BLaER1 (cell line): ENCODE measurements at regions not wholly inside any gene's neighbourhood (a gene's known extent, or its start where the extent isn't known, plus 50 kb on each side); places are given as distances from the start of the nearest gene placed in this dataset.

Experiments
- H3K27ac ChIP-seq: shearing (Covaris generic); formaldehyde crosslinking; 2 replicates; pipeline ENCODE4 v1.8.1; 2022
- H3K27me3 ChIP-seq: shearing (Covaris generic); formaldehyde crosslinking; 2 replicates; pipeline ENCODE4 v1.8.1; 2022
- H3K36me3 ChIP-seq: shearing (Covaris generic); formaldehyde crosslinking; 2 replicates; pipeline ENCODE4 v1.8.1; 2022
- H3K4me1 ChIP-seq: shearing (Covaris generic); formaldehyde crosslinking; 2 replicates; pipeline ENCODE4 v1.8.1; 2022
- H3K4me2 ChIP-seq: shearing (Covaris generic); formaldehyde crosslinking; 2 replicates; pipeline ENCODE4 v1.8.1; 2022
- H3K4me3 ChIP-seq: shearing (Covaris generic); formaldehyde crosslinking; 2 replicates; pipeline ENCODE4 v1.8.1; 2022
- H3K9ac ChIP-seq: shearing (Covaris generic); formaldehyde crosslinking; 2 replicates; pipeline ENCODE4 v1.8.1; 2022
- H3K9me3 ChIP-seq: shearing (Covaris generic); formaldehyde crosslinking; 2 replicates; pipeline ENCODE4 v1.8.1; 2022
- H4K20me1 ChIP-seq: shearing (Covaris generic); formaldehyde crosslinking; 2 replicates; pipeline ENCODE4 v1.8.1; 2022
- Cebpa-rat ChIP-seq: shearing (Covaris generic); IDR thresholded peaks from 2 replicates; pipeline ENCODE4 v1.8.1; 2022

DNA sequence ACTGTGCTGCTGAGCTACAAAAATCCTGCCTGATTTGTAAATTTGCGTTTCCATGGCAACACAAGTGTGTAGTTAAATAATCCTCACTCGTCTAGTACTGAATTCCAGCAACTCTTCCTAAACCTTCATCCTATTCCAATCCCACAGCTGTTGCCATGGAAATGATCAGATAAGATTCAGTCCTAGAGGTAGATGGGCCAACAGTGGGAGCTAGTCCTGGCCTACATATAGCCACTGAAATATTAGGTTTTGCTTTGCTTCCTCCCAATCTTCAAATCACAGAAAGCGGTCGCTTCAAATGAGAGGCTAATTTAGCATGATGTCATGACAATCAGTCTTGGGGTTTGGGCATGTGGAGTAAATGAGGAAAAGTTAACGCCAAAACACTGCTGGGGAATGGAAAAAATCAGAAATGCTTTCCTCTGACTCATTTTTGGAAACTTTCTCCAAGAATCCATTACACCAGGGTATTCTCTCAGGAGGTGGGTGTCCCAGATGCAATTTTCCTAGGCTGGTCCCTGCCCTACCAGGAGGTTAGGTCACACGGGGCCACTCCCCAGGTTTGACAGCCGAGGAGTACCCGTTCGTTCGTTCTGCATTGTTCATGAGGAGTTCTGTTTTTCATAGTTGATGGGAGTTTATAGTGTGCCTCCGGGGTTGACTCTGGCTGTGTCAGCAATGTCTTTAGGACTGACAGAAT lies 159.2 kb upstream of the SLCO3A1 start:
- no peak overlapping the region for H3K27ac ChIP-seq

DNA sequence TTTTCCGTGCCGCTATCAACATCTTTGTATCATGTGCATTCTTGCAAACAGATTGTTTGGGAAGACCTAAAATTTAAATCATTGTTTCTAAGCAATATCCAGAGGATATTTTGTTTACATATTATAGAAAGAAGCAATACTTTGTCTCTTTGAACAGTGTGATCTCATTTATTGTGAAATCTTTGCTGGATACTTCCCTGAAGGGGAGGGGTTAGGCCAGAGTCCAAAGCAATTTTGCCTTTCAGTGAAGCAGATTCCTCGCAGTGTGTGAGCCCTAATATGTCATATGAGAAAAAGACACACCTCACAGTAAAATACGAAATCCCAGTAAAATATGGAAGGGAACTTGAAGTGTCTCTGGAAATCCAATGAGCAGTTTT lies 158.7 kb upstream of the SLCO3A1 start:
- H3K9me3 ChIP-seq, result no peaks in the 10 kb centered on the region
- H3K27me3 ChIP-seq, result no peaks in the 10 kb centered on the region
- TF ChIP-seq Cebpa-rat, result no peak
- H3K36me3 ChIP-seq, result no peaks in the 10 kb centered on the region
- H3K4me2 ChIP-seq, result no peak overlapping the region
- no peak overlapping the region for H3K4me3 ChIP-seq
- H4K20me1 ChIP-seq, result no peaks in the 10 kb centered on the region
- H3K27ac ChIP-seq, result no peak overlapping the region
- no peak overlapping the region for H3K9ac ChIP-seq
- no peaks in the 10 kb centered on the region for H3K4me1 ChIP-seq

More for the DNA sequence above, 159.2 kb upstream of the SLCO3A1 start:
- no peak overlapping the region for H3K4me3 ChIP-seq
- H3K4me2 ChIP-seq, result no peak overlapping the region
- TF ChIP-seq Cebpa-rat, result no peak
- no peaks in the 10 kb centered on the region for H4K20me1 ChIP-seq
- no peaks in the 10 kb centered on the region for H3K4me1 ChIP-seq
- H3K27me3 ChIP-seq, result no peaks in the 10 kb centered on the region
- H3K9ac ChIP-seq, result no peak overlapping the region
- no peaks in the 10 kb centered on the region for H3K36me3 ChIP-seq
- no peaks in the 10 kb centered on the region for H3K9me3 ChIP-seq

GRCh38 chr15:91695799-91696198 lies 157.7 kb upstream of the SLCO3A1 start:
- no peak overlapping the region for H3K27ac ChIP-seq
- no peaks in the 10 kb centered on the region for H4K20me1 ChIP-seq
- no peak for TF ChIP-seq Cebpa-rat
- no peaks in the 10 kb centered on the region for H3K4me1 ChIP-seq
- H3K27me3 ChIP-seq, result no peaks in the 10 kb centered on the region
- H3K4me3 ChIP-seq, result no peak overlapping the region
- no peaks in the 10 kb centered on the region for H3K9me3 ChIP-seq
- no peak overlapping the region for H3K4me2 ChIP-seq
- no peaks in the 10 kb centered on the region for H3K36me3 ChIP-seq
- no peak overlapping the region for H3K9ac ChIP-seq

DNA sequence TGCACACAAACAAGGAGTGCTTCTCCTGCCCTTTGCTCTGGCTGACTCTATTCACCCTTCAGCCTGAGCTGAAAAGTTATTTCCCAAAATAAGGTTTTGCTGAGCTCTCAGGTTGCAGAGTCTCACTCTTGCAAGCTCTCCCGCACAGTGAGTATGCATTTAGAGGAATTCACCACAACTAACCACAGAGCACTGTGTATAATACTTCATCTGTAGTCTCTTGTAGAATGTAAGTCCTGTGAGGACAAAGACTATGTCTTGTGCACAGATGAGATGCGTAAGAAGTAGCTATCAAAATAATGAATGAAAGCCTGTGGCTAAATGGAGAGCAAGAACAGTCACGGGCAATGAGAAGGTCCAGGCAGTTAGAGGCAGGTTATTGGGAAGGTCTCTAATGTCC lies 156.5 kb upstream of the SLCO3A1 start:
- H3K4me2 ChIP-seq, result no peak overlapping the region
- no peaks in the 10 kb centered on the region for H3K4me1 ChIP-seq
- no peak for TF ChIP-seq Cebpa-rat
- H3K9ac ChIP-seq, result no peak overlapping the region
- H3K4me3 ChIP-seq, result no peak overlapping the region
- no peaks in the 10 kb centered on the region for H3K27me3 ChIP-seq
- no peaks in the 10 kb centered on the region for H4K20me1 ChIP-seq
- no peaks in the 10 kb centered on the region for H3K9me3 ChIP-seq
- no peaks in the 10 kb centered on the region for H3K36me3 ChIP-seq
- no peak overlapping the region for H3K27ac ChIP-seq

- Histone ChIP-seq H3K4me2 (no peak overlapping the region), H3K27me3 (no peaks in the 10 kb centered on the region), H3K9me3 (no peaks in the 10 kb centered on the region), H4K20me1 (no peaks in the 10 kb centered on the region), H3K4me1 (no peaks in the 10 kb centered on the region), H3K27ac (no peak overlapping the region), H3K9ac (no peak overlapping the region), H3K4me3 (no peak overlapping the region), H3K36me3 (no peaks in the 10 kb centered on the region)
- no peak for TF ChIP-seq Cebpa-rat
Measured at GRCh38 chr15:91698241-91698640, 155.3 kb upstream of the SLCO3A1 start.

GRCh38 chr15:91699741-91700140 lies 153.8 kb upstream of the SLCO3A1 start:
- no peak overlapping the region for H3K4me3 ChIP-seq
- H3K27me3 ChIP-seq, result no peaks in the 10 kb centered on the region
- no peak overlapping the region for H3K27ac ChIP-seq
- TF ChIP-seq Cebpa-rat, result no peak
- no peak overlapping the region for H3K4me2 ChIP-seq
- H4K20me1 ChIP-seq, result no peaks in the 10 kb centered on the region
- no peaks in the 10 kb centered on the region for H3K36me3 ChIP-seq
- H3K9me3 ChIP-seq, result no peaks in the 10 kb centered on the region
- H3K4me1 ChIP-seq, result no peaks in the 10 kb centered on the region
- H3K9ac ChIP-seq, result no peak overlapping the region

DNA sequence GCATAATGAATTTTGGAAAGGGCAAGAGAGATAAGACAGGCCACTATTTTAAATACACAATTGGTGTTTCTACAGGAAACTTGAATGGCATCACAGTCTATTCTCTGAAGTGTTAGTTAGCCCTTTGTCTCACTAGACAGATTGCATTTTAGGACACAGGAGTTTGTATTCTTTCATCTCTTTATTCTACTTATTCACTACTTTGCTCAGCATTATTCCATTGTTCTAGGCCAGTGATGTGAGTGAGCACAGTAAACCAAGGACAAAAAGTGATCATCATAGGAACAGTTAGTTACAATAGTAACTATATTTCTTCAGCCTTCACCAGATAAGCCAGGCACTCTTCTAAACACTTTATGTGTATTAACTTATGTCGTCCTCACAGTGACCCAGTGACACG lies 150.2 kb upstream of the SLCO3A1 start:
- H3K4me1 ChIP-seq, result peaks cover 7% of the 10 kb centered on the region; the same call in 1 of the 2 replicates
- no peak overlapping the region for H3K27ac ChIP-seq
- H3K9me3 ChIP-seq, result no peaks in the 10 kb centered on the region
- no peak overlapping the region for H3K4me3 ChIP-seq
- H3K27me3 ChIP-seq, result no peaks in the 10 kb centered on the region
- no peaks in the 10 kb centered on the region for H3K36me3 ChIP-seq
- no peaks in the 10 kb centered on the region for H4K20me1 ChIP-seq
- TF ChIP-seq Cebpa-rat, result no peak
- no peak overlapping the region for H3K9ac ChIP-seq
- no peak overlapping the region for H3K4me2 ChIP-seq

GRCh38 chr15:91704343-91704742 lies 149.2 kb upstream of the SLCO3A1 start:
- H4K20me1 ChIP-seq, result no peaks in the 10 kb centered on the region
- no peaks in the 10 kb centered on the region for H3K36me3 ChIP-seq
- H3K27ac ChIP-seq, result no peak overlapping the region
- no peak overlapping the region for H3K4me3 ChIP-seq
- no peak overlapping the region for H3K9ac ChIP-seq
- no peak overlapping the region for H3K4me2 ChIP-seq
- peaks cover 7% of the 10 kb centered on the region; the same call in 1 of the 2 replicates for H3K4me1 ChIP-seq
- no peaks in the 10 kb centered on the region for H3K9me3 ChIP-seq
- TF ChIP-seq Cebpa-rat, result no peak
- H3K27me3 ChIP-seq, result no peaks in the 10 kb centered on the region

DNA sequence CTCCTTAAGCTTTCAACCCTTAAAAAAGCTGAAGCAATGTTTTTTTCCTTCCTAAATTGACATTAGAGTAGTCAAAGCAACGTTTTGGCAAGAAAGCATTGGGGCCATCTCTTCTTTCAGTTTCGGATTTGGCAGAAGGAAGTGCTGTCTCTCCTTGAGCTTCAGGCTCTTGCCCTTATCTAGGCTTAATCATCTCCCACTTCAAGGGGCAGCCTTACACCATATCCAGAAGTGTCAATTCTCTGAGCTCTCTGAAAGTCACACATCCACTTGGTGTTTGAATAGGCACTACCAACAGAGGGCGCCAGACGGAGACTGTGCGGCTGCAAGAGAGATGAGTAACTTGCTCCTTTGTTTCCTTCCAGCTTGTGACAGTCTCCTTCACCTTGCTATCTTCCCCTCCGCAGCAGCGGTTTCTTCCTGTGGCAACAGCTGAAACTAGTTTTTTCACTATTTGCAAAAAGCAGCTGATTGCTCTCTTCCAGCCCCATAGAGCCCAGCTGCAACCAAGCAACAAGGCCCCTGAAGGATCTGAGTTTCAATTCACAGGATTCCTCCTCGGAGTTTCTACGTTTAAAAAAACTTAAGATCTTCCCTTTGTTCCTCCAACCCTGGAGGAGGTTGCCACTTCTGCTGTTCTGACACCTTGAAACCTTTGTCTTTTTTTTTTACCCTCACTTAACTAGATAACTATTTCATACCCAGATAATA lies 147.0 kb upstream of the SLCO3A1 start:
- Histone ChIP-seq H3K4me3 (no peak overlapping the region), H3K36me3 (no peaks in the 10 kb centered on the region), H3K4me2 (0 out of 2 replicates have a peak overlapping the region, but pooled peaks have one; percentile 3), H3K9me3 (no peaks in the 10 kb centered on the region), H3K27ac (no peak overlapping the region), H4K20me1 (no peaks in the 10 kb centered on the region), H3K9ac (no peak overlapping the region), H3K27me3 (no peaks in the 10 kb centered on the region), H3K4me1 (peaks cover 7% of the 10 kb centered on the region; the same call in 1 of the 2 replicates)
- no peak for TF ChIP-seq Cebpa-rat

- Histone ChIP-seq H4K20me1 (no peaks in the 10 kb centered on the region), H3K4me3 (no peak overlapping the region), H3K27me3 (no peaks in the 10 kb centered on the region), H3K9ac (no peak overlapping the region), H3K4me1 (peaks cover 7% of the 10 kb centered on the region; the same call in 1 of the 2 replicates), H3K4me2 (no peak overlapping the region), H3K36me3 (no peaks in the 10 kb centered on the region), H3K27ac (no peak overlapping the region), H3K9me3 (no peaks in the 10 kb centered on the region)
- TF ChIP-seq Cebpa-rat, result no peak
Measured at GRCh38 chr15:91710080-91710698, 143.3 kb upstream of the SLCO3A1 start.
